ENCODE measurements at regions not wholly inside any gene's neighbourhood (a gene's known extent, or its start where the extent isn't known, plus 50 kb on each side); places are given as distances from the start of the nearest gene placed in this dataset.

- TF ChIP-seq ZBTB39 (CRISPR knock-in tag; IDR thresholded peaks at IDR 0.05) (no peak), POGZ (CRISPR knock-in tag; IDR thresholded peaks at IDR 0.05) (no peak), CHCHD3 (CRISPR knock-in tag; IDR thresholded peaks at IDR 0.05) (no peak)
Measured at GRCh38 chr9:80502306-80502705, 930.5 kb downstream of the TLE4 start (continued).

- no peak for FAIRE-seq
- BruUV-seq (replicated peaks) = no TSS peak
- no peaks in the 10 kb centered on the region for H4K20me1 ChIP-seq (ENCODE audit: insufficient read depth, low read length)
- H3K79me2 ChIP-seq (ENCODE audit: insufficient read depth, low read length) = no peaks in the 10 kb centered on the region
- in situ Hi-C loops (cut with HindIII; ENCODE audit: extremely low pct_ligation_motif_present, low pct_unique_long_range_greater_than_20kb) = no loop called here
- no peaks in the 10 kb centered on the region for H3K36me3 ChIP-seq (replicated peaks in 1 of 2; ENCODE audit: control insufficient read depth in 1 of 2, insufficient read depth in 2 of 2, low read length in 2 of 2)
- H2AFZ ChIP-seq (ENCODE audit: low read length) = peak overlapping the region; percentile 27
- peaks cover 24% of the 10 kb centered on the region for H3K9me3 ChIP-seq (ENCODE audit: low read length)
- H3K27me3 ChIP-seq (ENCODE audit: control insufficient read depth in 1 of 2, insufficient read depth in 2 of 2, low read length in 2 of 2) = no peaks in the 10 kb centered on the region
- no peak for ATAC-seq
- ChIA-PET CTCF (ENCODE audit: low intra/inter-chr PET ratio, low total read pairs) (no interaction called here), POLR2A (no interaction called here)
- no peaks in the 10 kb centered on the region for H3K4me1 ChIP-seq (ENCODE audit: insufficient read depth, low read length)
- 67% methylated on average over 3 of the region's 3 CpGs for WGBS (ENCODE audit: low lambda C conversion rate)
- no peak overlapping the region for H3K4me3 ChIP-seq (replicated peaks in 1 of 3; ENCODE audit: insufficient read depth in 1 of 3, low read depth in 2 of 3, low read length in 3 of 3)
- intact Hi-C loops (cut with micrococcal nuclease; ENCODE audit: unreplicated experiment) = no loop called here
- TF ChIP-seq FOXA3 (CRISPR knock-in tag; IDR thresholded peaks at IDR 0.05) (no peak), NR0B2 (CRISPR knock-in tag; IDR thresholded peaks at IDR 0.05) (no peak), ZNF678 (CRISPR knock-in tag; IDR thresholded peaks at IDR 0.05) (no peak), YEATS2 (CRISPR knock-in tag; IDR thresholded peaks at IDR 0.05; ENCODE audit: borderline replicate concordance) (no peak), DR1 (CRISPR knock-in tag; IDR thresholded peaks at IDR 0.05) (no peak), ISX (CRISPR knock-in tag; conservative IDR thresholded peaks at IDR 0.05) (no peak), ZNF512B (CRISPR knock-in tag; IDR thresholded peaks at IDR 0.05; ENCODE audit: borderline replicate concordance) (no peak), ZNF33A (CRISPR knock-in tag; IDR thresholded peaks at IDR 0.05; ENCODE audit: borderline replicate concordance) (no peak), CBFB (CRISPR knock-in tag; IDR thresholded peaks at IDR 0.05) (no peak)
- H3K9ac ChIP-seq (ENCODE audit: insufficient read depth, low read depth, low read length) = no peak overlapping the region
- DNase-seq (ENCODE audit: low spot score) = no peak
- no peak overlapping the region for H3K4me2 ChIP-seq (ENCODE audit: low read depth, low read length)
- H3K27ac ChIP-seq (ENCODE audit: extremely low read length, insufficient read depth, low read length) = no peak overlapping the region
Measured at GRCh38 chr9:80501635-80502034, 929.9 kb downstream of the TLE4 start.
